GM12872 (cell line): ENCODE measurements at regions not wholly inside any gene's neighbourhood (a gene's known extent, or its start where the extent isn't known, plus 50 kb on each side); places are given as distances from the start of the nearest gene placed in this dataset.

Experiments used
- TF ChIP-seq, protein P1 (sequence below): IDR thresholded peaks from 3 replicates; pipeline ENCODE4 v1.5.1; 2011; ENCODE audit warnings: low read depth, mild to moderate bottlenecking, low read length, moderate library complexity; ENCODE audit not compliant: insufficient read depth

DNA sequence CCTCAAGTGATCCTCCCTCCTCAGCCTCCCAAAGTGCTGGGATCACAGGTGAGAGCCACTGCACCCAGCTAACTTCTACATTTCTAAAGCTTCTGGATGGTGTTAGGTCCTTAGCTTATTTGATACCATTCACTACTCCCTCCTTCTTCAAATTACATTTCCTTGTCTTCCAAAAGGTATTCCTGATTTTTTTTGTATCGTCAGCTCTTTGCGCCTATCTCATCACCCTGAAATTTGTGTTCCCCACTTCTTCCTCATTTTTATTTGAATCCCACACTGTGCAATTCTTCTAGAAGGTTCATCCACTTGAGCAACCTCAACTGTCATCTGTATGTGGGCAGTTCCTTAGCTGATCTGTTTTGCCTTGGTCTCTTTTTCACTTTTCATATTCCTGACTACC, 241.8 kb upstream of the RGS6 start:
- TF ChIP-seq, protein P1, sequence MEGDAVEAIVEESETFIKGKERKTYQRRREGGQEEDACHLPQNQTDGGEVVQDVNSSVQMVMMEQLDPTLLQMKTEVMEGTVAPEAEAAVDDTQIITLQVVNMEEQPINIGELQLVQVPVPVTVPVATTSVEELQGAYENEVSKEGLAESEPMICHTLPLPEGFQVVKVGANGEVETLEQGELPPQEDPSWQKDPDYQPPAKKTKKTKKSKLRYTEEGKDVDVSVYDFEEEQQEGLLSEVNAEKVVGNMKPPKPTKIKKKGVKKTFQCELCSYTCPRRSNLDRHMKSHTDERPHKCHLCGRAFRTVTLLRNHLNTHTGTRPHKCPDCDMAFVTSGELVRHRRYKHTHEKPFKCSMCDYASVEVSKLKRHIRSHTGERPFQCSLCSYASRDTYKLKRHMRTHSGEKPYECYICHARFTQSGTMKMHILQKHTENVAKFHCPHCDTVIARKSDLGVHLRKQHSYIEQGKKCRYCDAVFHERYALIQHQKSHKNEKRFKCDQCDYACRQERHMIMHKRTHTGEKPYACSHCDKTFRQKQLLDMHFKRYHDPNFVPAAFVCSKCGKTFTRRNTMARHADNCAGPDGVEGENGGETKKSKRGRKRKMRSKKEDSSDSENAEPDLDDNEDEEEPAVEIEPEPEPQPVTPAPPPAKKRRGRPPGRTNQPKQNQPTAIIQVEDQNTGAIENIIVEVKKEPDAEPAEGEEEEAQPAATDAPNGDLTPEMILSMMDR: no peak

DNA sequence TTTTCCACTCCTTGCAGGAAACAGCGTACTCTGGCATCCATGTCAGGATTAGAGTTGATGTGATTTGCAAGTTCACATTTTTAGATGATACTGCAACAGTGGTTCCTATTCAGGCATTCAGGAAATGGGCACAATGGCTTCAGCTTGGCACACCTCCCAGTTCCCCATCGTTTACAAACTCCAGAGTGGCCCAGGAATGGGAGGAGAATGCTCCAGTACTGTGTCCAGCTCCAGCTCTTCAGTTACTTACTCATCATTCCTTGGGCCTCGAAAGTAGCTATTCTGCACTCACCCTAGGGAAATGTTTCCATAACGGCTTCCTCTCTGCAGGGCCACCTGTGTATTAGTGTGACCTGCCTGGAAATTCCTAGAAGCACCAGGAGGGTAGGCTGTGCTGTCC, 239.7 kb upstream of the RGS6 start:
- TF ChIP-seq, protein P1: no peak

DNA sequence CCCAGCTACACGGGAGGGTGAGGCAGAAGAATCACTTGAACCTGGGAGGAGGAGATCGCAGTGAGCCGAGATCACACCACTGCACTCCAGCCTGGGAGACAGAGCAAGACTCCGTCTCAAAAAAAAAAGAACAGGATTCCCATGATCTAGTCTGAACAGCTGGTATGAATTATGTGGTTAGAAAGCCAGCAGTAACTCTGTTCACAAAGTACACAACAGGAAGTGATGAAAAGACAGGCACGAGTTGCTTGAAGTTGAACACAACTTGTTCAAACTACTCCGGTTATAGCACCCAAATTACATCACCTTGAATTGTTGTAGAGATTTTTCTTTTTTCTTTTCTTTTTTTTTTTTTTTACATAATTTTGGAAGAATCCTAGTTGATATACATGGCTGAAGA, 238.8 kb upstream of the RGS6 start:
- TF ChIP-seq, protein P1: no peak

DNA sequence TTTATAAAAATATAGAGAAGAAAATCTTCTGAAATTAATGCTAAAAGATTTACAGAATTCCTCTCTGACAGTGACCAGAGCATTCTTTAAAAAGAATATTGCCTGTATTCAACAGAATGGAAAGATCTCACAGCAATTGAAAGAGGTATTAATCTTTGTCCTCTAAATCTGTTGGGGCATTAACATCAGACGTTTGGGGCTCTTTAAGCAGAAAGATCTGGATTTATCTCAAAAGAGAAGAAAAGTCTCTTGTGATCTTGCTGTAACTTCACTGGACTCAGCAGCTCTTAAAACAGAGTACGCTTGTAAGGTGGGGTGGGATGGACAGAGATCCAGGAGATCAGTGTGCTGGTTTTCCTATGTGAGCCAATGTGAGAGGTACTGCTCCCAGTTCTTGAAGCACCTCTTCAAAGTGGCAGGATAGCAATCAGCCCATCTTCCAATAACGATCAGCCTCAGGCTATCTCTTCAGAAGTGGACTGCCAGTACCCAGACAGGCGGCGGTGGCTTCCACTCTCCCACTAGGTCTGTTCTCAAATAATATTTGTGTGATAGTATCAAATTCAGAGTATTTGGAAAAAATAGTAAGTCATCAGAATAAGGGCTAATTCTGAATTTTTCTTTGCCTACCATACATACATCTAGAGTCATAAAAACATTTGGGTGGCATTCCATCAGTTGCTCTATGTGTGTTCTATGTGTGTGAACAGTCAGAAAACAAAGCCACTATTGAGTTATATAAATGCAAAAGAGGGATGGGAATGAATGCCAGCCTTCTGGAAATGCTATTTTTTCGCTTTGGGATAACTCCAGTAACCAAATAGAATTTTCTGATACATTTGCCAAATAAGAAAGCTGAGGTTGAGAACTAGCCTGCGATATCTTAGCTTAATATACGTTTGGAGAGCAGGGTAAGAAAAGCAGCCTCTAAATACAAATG, 237.4 kb upstream of the RGS6 start:
- TF ChIP-seq, protein P1: no peak

DNA sequence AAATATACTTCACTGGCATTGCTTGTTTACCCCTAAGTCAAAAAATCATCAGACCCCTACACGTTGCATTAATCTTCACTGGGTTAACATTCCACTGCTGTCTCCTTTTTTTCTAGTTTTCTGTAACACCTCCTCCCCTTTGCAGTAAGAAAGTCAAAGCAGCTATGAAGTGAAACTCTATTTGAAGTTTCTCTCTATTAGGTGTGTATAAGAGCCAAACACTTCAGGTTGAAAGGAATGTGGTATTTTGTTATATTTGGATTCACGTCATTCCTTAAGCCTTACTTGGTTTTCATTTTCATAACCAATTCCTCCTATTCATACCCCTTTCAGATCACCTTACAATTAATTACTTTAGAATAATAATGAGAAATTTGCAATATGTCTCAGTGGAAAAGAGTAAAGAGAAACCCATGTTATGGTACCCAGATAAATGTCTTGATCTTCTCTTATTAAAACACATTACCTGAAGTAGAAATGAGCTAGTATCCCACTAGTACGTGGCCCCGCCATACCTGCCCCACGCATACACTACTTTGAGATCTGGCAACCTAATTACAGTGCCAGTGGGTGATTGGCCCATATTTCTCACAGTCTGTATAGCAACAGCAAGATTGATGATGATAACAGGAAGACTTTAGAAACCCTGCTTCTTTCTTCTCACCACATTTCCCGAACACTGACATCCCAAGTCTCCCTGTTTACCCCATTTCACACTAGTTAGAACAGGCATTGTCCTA, 236.4 kb upstream of the RGS6 start:
- TF ChIP-seq, protein P1: no peak

DNA sequence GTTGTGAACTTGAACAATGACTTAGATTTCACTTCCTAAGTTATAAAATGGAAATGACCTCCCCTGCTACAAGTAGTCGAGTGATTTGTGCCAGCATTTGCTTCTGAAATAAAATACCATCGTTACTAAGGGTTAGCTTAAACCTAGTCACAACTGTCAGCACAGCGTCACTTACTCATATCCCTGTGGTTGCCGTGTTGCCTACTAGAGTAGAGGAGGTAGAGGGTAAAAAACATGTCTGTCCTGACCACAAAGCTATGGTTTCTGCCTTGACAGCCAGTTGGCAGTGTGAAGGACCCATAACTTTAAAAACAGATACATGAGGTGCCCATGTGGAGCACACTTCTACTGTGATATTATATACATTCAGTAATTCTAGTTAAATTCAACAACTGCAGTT, 234.2 kb upstream of the RGS6 start:
- TF ChIP-seq, protein P1: no peak

DNA sequence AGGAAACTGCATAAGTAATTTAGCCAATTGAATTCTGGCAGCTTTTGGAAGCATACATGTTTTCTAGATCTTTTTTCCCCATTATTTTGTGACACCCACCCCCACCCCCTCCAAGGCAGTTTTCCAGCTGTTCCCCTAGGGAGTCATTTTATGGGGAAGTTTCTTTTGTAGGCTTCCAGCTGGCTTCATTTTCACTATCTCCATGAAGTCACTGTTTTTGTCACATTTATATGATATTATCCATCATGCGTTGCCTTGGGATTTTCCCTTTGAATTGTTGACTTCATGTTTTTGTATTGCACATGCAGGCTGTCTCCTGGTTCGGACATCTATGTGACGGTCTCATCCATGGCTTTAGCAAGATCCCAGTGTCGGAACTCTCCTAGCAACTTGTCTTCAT, 233.6 kb upstream of the RGS6 start:
- TF ChIP-seq, protein P1: no peak
